K562 (cell line): ENCODE measurements at regions not wholly inside any gene's neighbourhood (a gene's known extent, or its start where the extent isn't known, plus 50 kb on each side); places are given as distances from the start of the nearest gene placed in this dataset.

Source experiments
- ATAC-seq: fragments of 200-7000 bp; cut with Tn5 transposase; 3 replicates; pipeline ENCODE4 v1.9.1; 2020; ENCODE audit warnings: moderate library complexity
- BruUV-seq: library from RNA; stranded (reverse); fragments of 400-500 nt; replicated peaks from 2 replicates; lab custom pipeline; 2021; lab: Mats Ljungman, UMichigan
- CTCF ChIA-PET: fragments of 300-600 bp; formaldehyde crosslinking; extraction: SDS; loops from one replicate; lab custom pipeline; 2021; ENCODE audit warnings: low intra/inter-chr PET ratio; lab: Yijun Ruan, JAX
- POLR2A ChIA-PET: fragments of 300-600, 350-650 bp; sonication (Branson Sonifier 250); formaldehyde crosslinking; extraction: SDS; loops from one replicate; lab custom pipeline; 2021; ENCODE audit warnings: antibody characterized with exemption, inconsistent platforms; lab: Yijun Ruan, JAX
- DNase-seq, 4 experiments: peaks; one replicate each; pipeline versions ENCODE4 v3.0.0 to v3.0.0-alpha.2; 2011 to 2018; ENCODE audit warnings: low spot score in 3 of 4, mixed read lengths in 3 of 4; ENCODE audit errors: extremely low read depth in 1 of 4
- FAIRE-seq: peaks from 2 replicates; lab custom pipeline; 2011; peaks lifted over from hg19 to GRCh38; lab: Jason Lieb, UNC
- H2AFZ ChIP-seq: 2 replicates; pipeline ENCODE4 v1.6.0; 2011; ENCODE audit warnings: low read depth, low read length, control low read depth, inconsistent platforms
- H3K27ac ChIP-seq: fragments of 200-600 bp; 3 replicates; pipeline ENCODE4 v1.8.0; 2011; ENCODE audit warnings: low read depth, mild to moderate bottlenecking, control low read depth, inconsistent platforms, low read length, moderate library complexity, mixed read lengths; ENCODE audit errors: extremely low read depth
- H3K27me3 ChIP-seq, 2 experiments: fragments of 300-600 bp in 1 of 2; 2 replicates in 1 of 2; 3 replicates in 1 of 2; pipeline versions ENCODE4 v1.6.0 to v1.8.0; 2011; ENCODE audit warnings: inconsistent platforms in 2 of 2, low read length in 2 of 2, mild to moderate bottlenecking in 1 of 2, mixed read lengths in 1 of 2, moderate library complexity in 1 of 2; ENCODE audit not compliant: control insufficient read depth in 2 of 2, insufficient read depth in 2 of 2
- H3K36me3 ChIP-seq: fragments of 300-600 bp; 3 replicates; pipeline ENCODE4 v1.8.0; 2011; ENCODE audit warnings: mild to moderate bottlenecking, low read length, inconsistent platforms; ENCODE audit not compliant: control insufficient read depth, insufficient read depth
- H3K4me1 ChIP-seq, 2 experiments: fragments of 200-600 bp in 1 of 2; replicated peaks in 1 of 2; 2 replicates in 1 of 2; 3 replicates in 1 of 2; pipeline versions ENCODE4 v1.5.1 to v1.8.0; 2011; ENCODE audit warnings: inconsistent platforms in 2 of 2, low read length in 2 of 2, mild to moderate bottlenecking in 1 of 2, mixed read lengths in 1 of 2, moderate library complexity in 1 of 2; ENCODE audit not compliant: control insufficient read depth in 2 of 2, insufficient read depth in 2 of 2
- H3K4me2 ChIP-seq: 2 replicates; pipeline ENCODE4 v1.6.1; 2011; ENCODE audit warnings: low read length, control low read depth, inconsistent platforms, mixed read lengths; ENCODE audit not compliant: insufficient read depth
- H3K4me3 ChIP-seq: fragments of 200-600 bp; sonication (generic), shearing (Covaris generic); 2 replicates; pipeline ENCODE4 v1.5.1; 2016; ENCODE audit warnings: control low read depth, inconsistent platforms
- H3K79me2 ChIP-seq: fragments of 200-600 bp; 3 replicates; pipeline ENCODE4 v1.8.0; 2011; ENCODE audit warnings: low read length, inconsistent platforms; ENCODE audit not compliant: control insufficient read depth, insufficient read depth
- H3K9ac ChIP-seq, 2 experiments: 2 replicates each; pipeline versions ENCODE4 v1.6.0 to v1.6.1; 2011; ENCODE audit warnings: low read depth in 2 of 2, low read length in 2 of 2, control low read depth in 1 of 2, inconsistent platforms in 1 of 2, mild to moderate bottlenecking in 1 of 2, mixed read lengths in 1 of 2; ENCODE audit not compliant: insufficient read depth in 1 of 2
- H3K9me1 ChIP-seq: one replicate; pipeline ENCODE4 v1.6.0; 2011; ENCODE audit warnings: inconsistent platforms, mild to moderate bottlenecking, low read length, moderate library complexity; ENCODE audit not compliant: control insufficient read depth, insufficient read depth
- H3K9me3 ChIP-seq: replicated peaks from 2 replicates; pipeline ENCODE4 v1.5.1; 2011; ENCODE audit warnings: low read depth, low read length, inconsistent platforms; ENCODE audit not compliant: control insufficient read depth, insufficient read depth
- H4K20me1 ChIP-seq: replicated peaks from 2 replicates; pipeline ENCODE4 v1.6.1; 2011; ENCODE audit warnings: low read length, inconsistent platforms, mixed read lengths; ENCODE audit not compliant: control insufficient read depth, insufficient read depth
- CAMTA2 ChIP-seq: fragments of 250-450 bp; sonication (Bioruptor Pico); conservative IDR thresholded peaks from 2 replicates; pipeline ENCODE4 v1.5.1; 2022
- CEBPB ChIP-seq: fragments of 450-650 bp; IDR thresholded peaks from 2 replicates; pipeline ENCODE4 v1.6.1; 2016; ENCODE audit warnings: missing genetic modification characterization, missing compliant biosample characterization
- KDM5B ChIP-seq: fragments of 200-600 bp; sonication (generic); IDR thresholded peaks from 2 replicates; pipeline ENCODE4 v1.6.1; 2012; ENCODE audit warnings: low read depth, mild to moderate bottlenecking, moderate library complexity, low read length, control low read depth, inconsistent platforms; ENCODE audit not compliant: insufficient replicate concordance
- SLC30A9 ChIP-seq: fragments of 250-450 bp; sonication (Bioruptor Pico); IDR thresholded peaks from 2 replicates; pipeline ENCODE4 v1.8.0; 2022; ENCODE audit warnings: mild to moderate bottlenecking, moderate library complexity
- ZNF124 ChIP-seq: sonication (generic); formaldehyde crosslinking; IDR thresholded peaks from 2 replicates; pipeline ENCODE4 v1.8.1; 2022; ENCODE audit warnings: missing genetic modification reagents
- ZNF316 ChIP-seq: fragments of 450-650 bp; IDR thresholded peaks from 2 replicates; pipeline ENCODE4 v1.6.1; 2016
- ZSCAN29 ChIP-seq: fragments of 450-650 bp; IDR thresholded peaks from 2 replicates; pipeline ENCODE4 v1.6.1; 2017
- WGBS: fragments of 100-300 bp; shearing (Covaris generic); methylation state at CpG from one replicate; pipeline ENCODE4 v1.1.6; 2016; ENCODE audit warnings: low coverage, mixed read lengths; ENCODE audit not compliant: insufficient coverage; ENCODE audit errors: missing lambda C conversion rate; 5-methylcytosine and 5-hydroxymethylcytosine counted together
- in situ Hi-C: fragments of 300-500 bp; cut with MboI; formaldehyde crosslinking; loops from 4 replicates; pipeline ENCODE4 v1.15.0; 2018; ENCODE audit warnings: inconsistent platforms, mixed read lengths
- intact Hi-C: fragments of 100-400 bp; cut with micrococcal nuclease; formaldehyde crosslinking; loops from 2 replicates; pipeline ENCODE4 v1.14.2; 2022
- TF ChIP-seq, protein P1 (sequence below): fragments of 250-450 bp; sonication (Bioruptor Pico); IDR thresholded peaks from 2 replicates; pipeline ENCODE4 v1.5.0; 2020; ENCODE audit warnings: mild to moderate bottlenecking, borderline replicate concordance

DNA sequence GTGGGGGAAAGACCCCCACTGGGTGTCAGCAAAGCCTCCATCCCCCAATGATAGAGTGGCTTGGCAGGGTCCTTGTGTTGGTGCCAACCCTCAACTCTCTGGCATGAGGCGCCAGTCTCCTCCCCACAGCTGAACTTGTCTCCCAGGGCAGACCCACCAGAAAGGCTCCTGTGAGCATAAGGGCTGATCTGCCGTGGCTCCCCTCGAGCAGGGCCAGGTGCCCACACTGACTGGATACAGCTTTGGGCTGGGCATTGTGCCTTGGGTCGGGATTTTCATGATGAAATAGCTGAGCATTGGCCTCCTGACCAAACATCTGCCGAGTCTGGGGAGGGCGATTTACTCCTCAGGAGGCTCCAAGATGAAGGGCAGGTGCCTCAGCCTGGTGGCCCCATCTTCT, 68.1 kb upstream of the NPTX2 start:
- H3K27ac ChIP-seq = no peak overlapping the region
- H3K9me1 ChIP-seq = no peaks in the 10 kb centered on the region
- no peak overlapping the region for H3K9ac ChIP-seq
- BruUV-seq = no TSS peak
- 0% methylated on average over 6 of the region's 6 CpGs for WGBS
- H3K9me3 ChIP-seq = no peaks in the 10 kb centered on the region
- no peaks in the 10 kb centered on the region for H3K79me2 ChIP-seq
- H3K4me2 ChIP-seq = no peak overlapping the region
- H3K4me3 ChIP-seq = no peak overlapping the region
- no peaks in the 10 kb centered on the region for H3K4me1 ChIP-seq
- no peak for FAIRE-seq
- TF ChIP-seq ZNF124 (CRISPR knock-in tag) = no peak
- no peak for TF ChIP-seq ZNF316
- TF ChIP-seq CAMTA2 (CRISPR knock-in tag) = no peak
- no peak for TF ChIP-seq CEBPB (tag)
- no peak for TF ChIP-seq SLC30A9 (CRISPR knock-in tag)
- no peak for TF ChIP-seq ZSCAN29
- TF ChIP-seq, protein P1, sequence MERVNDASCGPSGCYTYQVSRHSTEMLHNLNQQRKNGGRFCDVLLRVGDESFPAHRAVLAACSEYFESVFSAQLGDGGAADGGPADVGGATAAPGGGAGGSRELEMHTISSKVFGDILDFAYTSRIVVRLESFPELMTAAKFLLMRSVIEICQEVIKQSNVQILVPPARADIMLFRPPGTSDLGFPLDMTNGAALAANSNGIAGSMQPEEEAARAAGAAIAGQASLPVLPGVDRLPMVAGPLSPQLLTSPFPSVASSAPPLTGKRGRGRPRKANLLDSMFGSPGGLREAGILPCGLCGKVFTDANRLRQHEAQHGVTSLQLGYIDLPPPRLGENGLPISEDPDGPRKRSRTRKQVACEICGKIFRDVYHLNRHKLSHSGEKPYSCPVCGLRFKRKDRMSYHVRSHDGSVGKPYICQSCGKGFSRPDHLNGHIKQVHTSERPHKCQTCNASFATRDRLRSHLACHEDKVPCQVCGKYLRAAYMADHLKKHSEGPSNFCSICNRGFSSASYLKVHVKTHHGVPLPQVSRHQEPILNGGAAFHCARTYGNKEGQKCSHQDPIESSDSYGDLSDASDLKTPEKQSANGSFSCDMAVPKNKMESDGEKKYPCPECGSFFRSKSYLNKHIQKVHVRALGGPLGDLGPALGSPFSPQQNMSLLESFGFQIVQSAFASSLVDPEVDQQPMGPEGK (CRISPR knock-in tag) = no peak
- no peak for TF ChIP-seq KDM5B
- TF ChIP-seq, all 486 proteins: peak for 0
- Histone ChIP-seq H4K20me1 (peaks cover 6% of the 10 kb centered on the region; the same call in 1 of the 2 replicates), H3K36me3 (no peaks in the 10 kb centered on the region), H2AFZ (no peak overlapping the region), H3K27me3 (peaks cover 9 to 16% of the 10 kb centered on the region in 2 experiments; a peak in 4 of 5 replicates)
- CTCF ChIA-PET = no interaction called here
- intact Hi-C loops = no loop called here
- no peak for DNase-seq
- POLR2A ChIA-PET = no interaction called here
- no peak for ATAC-seq
- in situ Hi-C loops = no loop called here
